BLaER1 (cell line): ENCODE measurements at regions not wholly inside any gene's neighbourhood (a gene's known extent, or its start where the extent isn't known, plus 50 kb on each side); places are given as distances from the start of the nearest gene placed in this dataset.

Experiments used
- H3K27ac ChIP-seq: shearing (Covaris generic); formaldehyde crosslinking; 2 replicates; pipeline ENCODE4 v1.8.1; 2022
- H3K27me3 ChIP-seq: shearing (Covaris generic); formaldehyde crosslinking; 2 replicates; pipeline ENCODE4 v1.8.1; 2022
- H3K36me3 ChIP-seq: shearing (Covaris generic); formaldehyde crosslinking; 2 replicates; pipeline ENCODE4 v1.8.1; 2022
- H3K4me1 ChIP-seq: shearing (Covaris generic); formaldehyde crosslinking; 2 replicates; pipeline ENCODE4 v1.8.1; 2022
- H3K4me2 ChIP-seq: shearing (Covaris generic); formaldehyde crosslinking; 2 replicates; pipeline ENCODE4 v1.8.1; 2022
- H3K4me3 ChIP-seq: shearing (Covaris generic); formaldehyde crosslinking; 2 replicates; pipeline ENCODE4 v1.8.1; 2022
- H3K9ac ChIP-seq: shearing (Covaris generic); formaldehyde crosslinking; 2 replicates; pipeline ENCODE4 v1.8.1; 2022
- H3K9me3 ChIP-seq: shearing (Covaris generic); formaldehyde crosslinking; 2 replicates; pipeline ENCODE4 v1.8.1; 2022
- H4K20me1 ChIP-seq: shearing (Covaris generic); formaldehyde crosslinking; 2 replicates; pipeline ENCODE4 v1.8.1; 2022
- Cebpa-rat ChIP-seq: shearing (Covaris generic); IDR thresholded peaks from 2 replicates; pipeline ENCODE4 v1.8.1; 2022

GRCh38 chr5:40273936-40274335 is 405.8 kb upstream of the PTGER4 start:
- H3K27me3 ChIP-seq: no peaks in the 10 kb centered on the region
- no peak for TF ChIP-seq Cebpa-rat
- H3K36me3 ChIP-seq: no peaks in the 10 kb centered on the region
- no peaks in the 10 kb centered on the region for H3K4me1 ChIP-seq
- no peak overlapping the region for H3K9ac ChIP-seq
- H3K27ac ChIP-seq: no peak overlapping the region
- no peaks in the 10 kb centered on the region for H3K9me3 ChIP-seq
- no peaks in the 10 kb centered on the region for H4K20me1 ChIP-seq
- no peak overlapping the region for H3K4me2 ChIP-seq
- H3K4me3 ChIP-seq: no peak overlapping the region

GRCh38 chr5:40271476-40271875 is 408.2 kb upstream of the PTGER4 start:
- Histone ChIP-seq H3K36me3 (no peaks in the 10 kb centered on the region), H3K4me1 (no peaks in the 10 kb centered on the region), H4K20me1 (no peaks in the 10 kb centered on the region), H3K9me3 (no peaks in the 10 kb centered on the region), H3K4me2 (no peak overlapping the region), H3K9ac (no peak overlapping the region), H3K4me3 (no peak overlapping the region), H3K27me3 (no peaks in the 10 kb centered on the region), H3K27ac (no peak overlapping the region)
- TF ChIP-seq Cebpa-rat: no peak

GRCh38 chr5:40270274-40270845 is 409.4 kb upstream of the PTGER4 start:
- H3K4me2 ChIP-seq: no peak overlapping the region
- H4K20me1 ChIP-seq: no peaks in the 10 kb centered on the region
- no peaks in the 10 kb centered on the region for H3K9me3 ChIP-seq
- H3K27me3 ChIP-seq: no peaks in the 10 kb centered on the region
- H3K36me3 ChIP-seq: no peaks in the 10 kb centered on the region
- no peaks in the 10 kb centered on the region for H3K4me1 ChIP-seq
- no peak overlapping the region for H3K4me3 ChIP-seq
- no peak for TF ChIP-seq Cebpa-rat
- no peak overlapping the region for H3K9ac ChIP-seq
- no peak overlapping the region for H3K27ac ChIP-seq

- no peak overlapping the region for H3K4me2 ChIP-seq
These were observed 411.6 kb upstream of the PTGER4 start for GRCh38 chr5:40268088-40268487.

GRCh38 chr5:40266952-40267351 is 412.8 kb upstream of the PTGER4 start:
- Histone ChIP-seq H3K4me1 (no peaks in the 10 kb centered on the region), H3K4me3 (no peak overlapping the region), H3K4me2 (no peak overlapping the region), H4K20me1 (no peaks in the 10 kb centered on the region), H3K27me3 (no peaks in the 10 kb centered on the region), H3K36me3 (no peaks in the 10 kb centered on the region), H3K27ac (no peak overlapping the region), H3K9me3 (no peaks in the 10 kb centered on the region), H3K9ac (no peak overlapping the region)
- no peak for TF ChIP-seq Cebpa-rat

More at GRCh38 chr5:40268088-40268487, 411.6 kb upstream of the PTGER4 start:
- H3K27ac ChIP-seq: no peak overlapping the region
- no peak overlapping the region for H3K9ac ChIP-seq
- H3K4me3 ChIP-seq: no peak overlapping the region
- no peak for TF ChIP-seq Cebpa-rat
- no peaks in the 10 kb centered on the region for H4K20me1 ChIP-seq
- no peaks in the 10 kb centered on the region for H3K36me3 ChIP-seq
- no peaks in the 10 kb centered on the region for H3K9me3 ChIP-seq
- no peaks in the 10 kb centered on the region for H3K4me1 ChIP-seq
- no peaks in the 10 kb centered on the region for H3K27me3 ChIP-seq

- Histone ChIP-seq H3K4me1 (no peaks in the 10 kb centered on the region), H3K4me3 (no peak overlapping the region), H3K4me2 (no peak overlapping the region), H3K36me3 (no peaks in the 10 kb centered on the region), H3K9me3 (no peaks in the 10 kb centered on the region), H4K20me1 (no peaks in the 10 kb centered on the region), H3K27ac (no peak overlapping the region), H3K27me3 (no peaks in the 10 kb centered on the region), H3K9ac (no peak overlapping the region)
- no peak for TF ChIP-seq Cebpa-rat
These were observed 417.7 kb upstream of the PTGER4 start for GRCh38 chr5:40261984-40262383.

- no peak for TF ChIP-seq Cebpa-rat
- Histone ChIP-seq H3K4me2 (no peak overlapping the region), H3K27me3 (no peaks in the 10 kb centered on the region), H3K4me1 (no peaks in the 10 kb centered on the region), H3K9ac (no peak overlapping the region), H3K27ac (no peak overlapping the region), H3K9me3 (no peaks in the 10 kb centered on the region), H4K20me1 (no peaks in the 10 kb centered on the region), H3K4me3 (no peak overlapping the region), H3K36me3 (no peaks in the 10 kb centered on the region)
These were observed 419.4 kb upstream of the PTGER4 start for GRCh38 chr5:40260361-40260760.

GRCh38 chr5:40258222-40258621 is 421.5 kb upstream of the PTGER4 start:
- H3K4me1 ChIP-seq: no peaks in the 10 kb centered on the region
- H4K20me1 ChIP-seq: no peaks in the 10 kb centered on the region
- no peaks in the 10 kb centered on the region for H3K36me3 ChIP-seq
- H3K27ac ChIP-seq: no peak overlapping the region
- H3K9ac ChIP-seq: no peak overlapping the region
- no peaks in the 10 kb centered on the region for H3K27me3 ChIP-seq
- no peak overlapping the region for H3K4me3 ChIP-seq
- no peak overlapping the region for H3K4me2 ChIP-seq
- no peak for TF ChIP-seq Cebpa-rat
- no peaks in the 10 kb centered on the region for H3K9me3 ChIP-seq

- H3K4me2 ChIP-seq: no peak overlapping the region
- no peak overlapping the region for H3K27ac ChIP-seq
- H3K27me3 ChIP-seq: no peaks in the 10 kb centered on the region
- H3K9me3 ChIP-seq: peaks cover 10% of the 10 kb centered on the region; the same call in 1 of the 2 replicates
- no peak for TF ChIP-seq Cebpa-rat
- no peak overlapping the region for H3K4me3 ChIP-seq
- H4K20me1 ChIP-seq: no peaks in the 10 kb centered on the region
- H3K4me1 ChIP-seq: no peaks in the 10 kb centered on the region
- no peak overlapping the region for H3K9ac ChIP-seq
- no peaks in the 10 kb centered on the region for H3K36me3 ChIP-seq
These were observed 439.0 kb upstream of the PTGER4 start for GRCh38 chr5:40240671-40241070.

- Histone ChIP-seq H3K4me3 (no peak overlapping the region), H3K27me3 (no peaks in the 10 kb centered on the region), H3K4me1 (no peaks in the 10 kb centered on the region), H3K9me3 (peaks cover 10% of the 10 kb centered on the region; the same call in 1 of the 2 replicates), H3K27ac (no peak overlapping the region), H3K4me2 (no peak overlapping the region), H4K20me1 (no peaks in the 10 kb centered on the region), H3K36me3 (no peaks in the 10 kb centered on the region), H3K9ac (no peak overlapping the region)
- no peak for TF ChIP-seq Cebpa-rat
These were observed 439.6 kb upstream of the PTGER4 start for GRCh38 chr5:40240111-40240510.
